ENCODE measurements at regions not wholly inside any gene's neighbourhood (a gene's known extent, or its start where the extent isn't known, plus 50 kb on each side); places are given as distances from the start of the nearest gene placed in this dataset.

GRCh38 chr22:48205161-48205560 lies 1442.7 kb downstream of the TBC1D22A start:
- DNase-seq: no peak

DNA sequence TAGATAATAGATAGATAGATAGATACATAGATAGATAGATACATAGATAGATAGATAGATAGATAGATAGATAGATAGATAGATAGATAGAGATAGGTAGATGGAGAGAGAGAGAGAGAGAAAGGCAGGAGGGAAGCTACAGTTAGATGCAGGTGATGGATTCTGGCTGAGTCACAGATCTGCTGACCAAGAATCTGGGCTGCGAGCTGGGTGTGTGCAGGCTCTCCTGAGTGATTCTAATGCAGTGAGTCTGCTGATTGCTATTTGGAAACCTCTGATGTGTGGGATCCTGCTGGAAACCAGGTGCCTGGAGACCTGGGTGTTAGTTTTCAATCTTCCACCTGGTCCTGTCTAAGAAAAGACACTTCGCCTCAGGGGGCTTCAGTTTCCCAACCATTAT lies 1441.8 kb downstream of the TBC1D22A start:
- peak; percentile 37 for DNase-seq

DNA sequence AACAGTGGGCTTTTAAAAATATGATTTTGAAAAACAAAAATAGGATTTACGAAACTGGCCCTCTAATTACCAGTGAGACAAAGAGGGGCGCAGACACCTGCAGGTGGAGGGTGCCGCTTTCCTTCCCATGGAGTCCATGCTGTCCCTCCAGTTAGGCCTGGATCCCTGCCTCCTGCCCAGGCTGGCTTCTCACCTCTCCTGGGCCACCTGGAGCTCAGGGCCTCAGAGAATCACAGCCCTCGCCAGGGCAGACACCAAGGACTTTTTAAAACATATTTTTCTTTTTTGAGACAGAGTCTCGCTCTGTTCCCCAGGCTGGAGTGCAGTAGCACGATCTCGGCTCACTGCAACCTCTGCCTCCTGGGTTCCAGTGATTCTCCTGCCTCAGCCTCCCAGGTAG lies 1437.2 kb downstream of the TBC1D22A start:
- peak; percentile 27 for DNase-seq

DNA sequence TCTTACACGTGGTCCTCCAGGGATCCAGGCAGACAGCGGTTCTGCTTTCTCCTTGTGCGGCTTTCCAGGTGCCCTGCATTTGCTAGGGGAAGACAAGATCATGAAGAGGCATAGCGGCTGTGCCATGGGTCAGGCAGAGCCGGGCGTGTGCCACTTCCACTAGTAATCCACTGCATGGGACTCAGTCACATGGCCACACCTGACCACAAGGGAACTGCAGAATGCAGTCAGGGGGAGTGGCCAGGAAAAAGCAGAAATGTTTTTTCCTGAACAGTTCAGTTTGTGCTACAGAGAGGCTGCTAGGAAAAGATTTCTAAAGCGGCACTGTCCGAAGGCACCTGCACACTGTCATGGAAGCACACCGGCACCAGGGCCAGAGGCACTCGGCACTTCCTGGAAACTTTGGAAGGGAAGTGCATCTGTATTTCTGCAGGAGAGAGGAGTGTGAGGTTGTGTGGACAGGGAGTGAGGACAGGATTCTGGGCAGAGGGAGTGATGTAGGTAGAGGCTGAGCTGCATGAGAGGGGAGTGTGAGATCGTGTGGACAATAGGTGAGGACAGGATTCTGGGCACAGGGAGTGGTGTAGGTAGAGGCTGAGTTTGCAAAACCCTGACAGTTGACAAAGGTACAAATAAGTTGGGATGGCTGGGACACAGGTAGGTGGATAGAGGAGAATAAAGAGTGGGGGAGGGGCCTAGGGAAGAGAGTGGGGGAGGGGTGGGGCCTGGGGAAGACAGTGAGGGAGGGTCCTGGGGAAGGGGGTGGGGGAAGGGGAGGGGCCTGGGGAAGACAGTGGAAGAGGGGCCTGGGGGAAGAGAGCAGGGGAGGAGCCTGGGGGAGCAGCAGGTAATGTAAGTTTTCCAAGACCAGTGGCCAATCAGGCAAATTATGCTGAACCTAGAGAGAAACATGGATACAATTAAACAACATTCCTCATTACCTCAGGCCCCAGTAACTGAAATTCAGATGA lies 1436.3 kb downstream of the TBC1D22A start:
- no peak for DNase-seq

DNA sequence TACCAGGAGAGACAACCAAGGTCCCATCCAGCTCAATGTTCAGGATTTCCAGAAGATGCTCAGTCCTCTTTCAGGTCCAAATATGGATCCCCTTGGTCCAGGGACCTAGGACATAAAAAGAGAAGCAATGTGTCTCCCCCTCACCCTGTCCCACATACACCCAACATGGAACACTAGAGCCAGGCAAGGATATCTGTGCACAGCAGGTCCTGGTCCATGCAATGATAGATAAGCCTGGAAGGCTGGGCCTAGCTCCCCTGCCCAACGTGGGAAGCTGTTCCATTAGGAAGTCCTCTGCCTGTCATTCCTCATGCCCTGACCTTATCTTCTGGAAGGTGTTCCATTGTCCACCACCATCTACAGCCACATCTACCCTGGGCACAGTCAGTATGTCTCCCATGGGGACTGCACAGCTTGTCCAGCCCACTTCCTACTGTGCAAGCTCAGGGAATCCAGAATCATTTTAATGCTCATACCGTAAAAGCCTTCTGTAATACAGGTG lies 1434.8 kb downstream of the TBC1D22A start:
- DNase-seq: peak; percentile 47

DNA sequence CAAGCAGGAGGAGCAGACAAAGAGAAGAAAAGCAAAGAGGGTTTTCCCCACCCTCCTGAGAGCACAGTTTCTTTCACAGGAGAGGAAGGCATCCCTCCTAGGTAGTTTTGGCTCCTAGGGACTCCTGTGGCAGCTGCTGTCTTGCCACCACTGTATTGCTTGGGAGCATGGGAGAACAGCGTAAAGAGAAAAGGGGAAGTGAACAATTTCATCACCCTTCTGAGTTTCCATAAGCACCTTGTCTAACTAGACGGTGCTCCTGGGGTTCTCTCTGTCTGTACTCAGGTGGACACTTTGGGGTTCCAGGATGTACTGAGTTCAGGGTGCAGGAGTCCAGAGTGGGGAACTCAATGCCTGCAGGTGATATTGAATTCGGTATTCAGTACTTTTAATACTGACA lies 1430.5 kb downstream of the TBC1D22A start:
- DNase-seq: peak; percentile 2

GRCh38 chr22:48192071-48192470 lies 1429.6 kb downstream of the TBC1D22A start:
- no peak for DNase-seq

DNA sequence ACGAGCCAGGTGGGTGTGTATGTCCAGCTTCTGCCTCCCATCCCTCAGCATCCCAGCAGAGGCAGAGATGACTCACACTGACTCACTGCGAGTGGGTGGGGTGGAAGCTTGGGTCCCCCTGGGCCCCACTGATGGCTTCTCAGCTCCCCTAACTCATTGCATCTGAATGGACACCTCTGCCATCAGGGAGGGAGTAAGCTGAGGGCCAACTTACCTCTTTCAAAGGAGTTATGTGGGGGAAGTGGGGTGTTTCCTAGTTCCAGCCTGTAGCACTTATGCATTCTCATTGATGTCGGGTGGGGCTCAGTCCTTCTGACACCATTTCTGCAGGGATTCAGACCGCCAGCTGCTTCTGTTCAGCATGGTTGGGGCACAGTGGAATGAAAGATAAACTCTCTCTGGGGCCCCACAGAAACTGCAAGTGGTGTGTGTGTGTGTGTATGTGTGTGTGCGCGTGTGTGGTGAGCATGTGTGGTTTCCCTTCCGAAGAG lies 1425.8 kb downstream of the TBC1D22A start:
- DNase-seq: no peak

DNA sequence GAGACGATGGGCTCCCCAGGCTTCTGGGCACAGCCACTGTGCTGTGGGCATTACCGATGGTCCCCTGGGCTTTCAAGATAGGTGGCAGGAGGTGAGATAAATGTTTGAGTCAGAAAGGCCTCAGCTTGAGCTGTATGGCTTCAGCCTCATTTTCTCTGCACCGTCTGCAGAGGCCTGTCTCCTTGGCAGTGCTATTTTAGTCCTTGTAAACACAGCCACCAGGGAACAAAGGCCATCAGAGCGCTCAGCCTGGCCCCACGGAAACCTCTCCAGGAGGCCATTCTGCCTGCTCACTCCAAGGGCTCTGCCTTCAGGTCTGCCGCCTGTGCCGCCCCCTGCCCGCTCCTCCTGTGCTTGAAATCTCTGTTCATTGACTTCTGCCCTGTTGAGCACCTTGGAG lies 1424.9 kb downstream of the TBC1D22A start:
- no peak for DNase-seq

DNA sequence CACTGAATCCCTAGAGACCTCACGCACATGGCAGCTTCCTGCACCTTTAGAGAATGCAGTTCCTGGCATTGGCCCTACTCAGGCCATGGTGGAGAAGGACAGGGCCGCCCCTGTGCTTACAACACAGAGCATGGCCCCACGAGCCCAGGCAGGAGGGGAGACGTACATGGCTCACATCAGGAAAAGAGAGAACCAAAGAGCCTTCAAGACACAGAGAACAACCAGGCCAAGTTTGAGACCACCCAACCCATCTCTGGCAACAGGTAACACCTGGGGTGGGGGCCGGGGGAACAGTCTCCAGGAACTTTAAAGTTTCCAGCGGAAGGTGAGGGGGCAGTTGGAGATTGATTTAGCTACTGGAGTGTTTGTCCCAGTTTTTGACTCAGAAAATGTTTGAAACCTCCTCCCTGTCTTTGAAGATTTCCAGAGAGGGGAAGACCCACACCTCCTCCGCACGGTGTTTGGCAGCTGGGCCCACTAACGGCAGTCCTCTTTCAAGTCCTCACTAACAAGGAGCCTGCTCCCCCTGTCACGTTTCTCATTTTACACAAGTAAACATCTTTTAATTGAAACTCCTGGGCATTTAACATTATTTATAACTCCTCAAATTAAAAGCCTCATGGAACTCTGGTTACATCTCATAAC lies 1423.8 kb downstream of the TBC1D22A start:
- DNase-seq: no peak

DNA sequence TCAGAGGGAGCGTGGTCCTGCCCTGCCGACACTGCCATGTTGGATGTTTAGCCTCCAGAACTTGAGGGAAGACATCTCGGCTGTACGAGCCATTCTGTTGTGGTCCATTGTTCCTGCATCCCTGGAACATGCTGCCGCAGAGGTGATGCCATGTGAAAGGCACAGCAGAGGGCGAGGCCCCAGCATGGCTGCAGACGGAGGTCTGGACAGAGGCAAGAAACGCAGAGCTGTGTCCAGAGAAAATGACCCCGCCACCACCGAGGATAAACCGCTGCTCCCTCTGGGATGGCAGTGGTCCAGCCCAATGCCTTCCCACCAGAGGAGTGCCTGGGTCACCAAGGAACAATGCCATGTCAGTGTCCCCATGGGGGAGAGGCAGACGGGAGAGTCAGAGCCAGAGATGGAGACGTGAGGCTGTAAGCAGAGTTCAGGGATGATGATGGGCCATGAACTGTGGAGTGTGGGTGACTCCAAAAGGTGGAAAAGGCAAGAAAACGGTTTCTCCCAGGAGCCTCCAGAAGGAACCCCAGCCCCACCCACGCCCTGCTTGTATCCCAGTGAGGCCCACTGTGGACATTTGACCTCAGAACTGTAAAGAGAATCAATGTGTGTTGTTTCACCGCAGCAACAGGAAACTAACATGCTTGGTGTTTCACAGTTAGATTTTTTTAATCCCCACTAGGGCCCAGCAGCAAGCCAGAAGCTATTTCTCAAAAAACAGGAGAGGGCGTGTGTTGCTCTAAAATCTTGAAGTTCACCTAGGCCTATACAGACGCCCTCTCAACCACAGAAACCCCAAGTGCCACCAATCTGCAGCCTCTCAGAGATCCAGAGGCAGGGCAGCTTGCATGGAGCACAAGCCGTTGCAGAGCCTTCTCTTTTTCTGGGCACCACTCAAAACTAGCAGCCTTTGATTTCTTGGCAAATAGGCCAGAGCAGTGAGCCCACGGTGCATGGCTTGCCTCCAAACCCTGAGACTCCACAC lies 1422.9 kb downstream of the TBC1D22A start:
- DNase-seq: no peak

GRCh38 chr22:48182846-48183805 lies 1420.7 kb downstream of the TBC1D22A start:
- DNase-seq: no peak

DNA sequence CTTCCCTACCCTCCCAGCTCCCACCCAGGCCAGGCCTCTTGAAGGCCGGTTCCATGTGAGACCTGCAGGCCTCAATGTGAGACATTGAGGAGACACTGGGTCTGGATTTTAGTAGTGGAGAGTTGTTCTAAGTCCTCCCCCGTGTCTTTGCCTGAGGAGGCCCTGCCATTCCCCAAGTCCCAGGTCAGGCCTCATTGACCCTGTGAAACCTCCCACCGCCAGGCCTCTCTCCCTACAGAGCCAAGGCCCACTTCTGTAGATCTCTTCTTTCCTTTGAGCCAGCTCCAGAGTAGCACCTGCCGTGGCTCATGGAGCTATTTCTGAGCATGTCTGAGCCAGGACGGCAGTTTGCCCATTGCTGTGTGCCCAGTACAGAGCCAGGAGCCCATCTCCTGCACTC lies 1419.6 kb downstream of the TBC1D22A start:
- no peak for DNase-seq

DNA sequence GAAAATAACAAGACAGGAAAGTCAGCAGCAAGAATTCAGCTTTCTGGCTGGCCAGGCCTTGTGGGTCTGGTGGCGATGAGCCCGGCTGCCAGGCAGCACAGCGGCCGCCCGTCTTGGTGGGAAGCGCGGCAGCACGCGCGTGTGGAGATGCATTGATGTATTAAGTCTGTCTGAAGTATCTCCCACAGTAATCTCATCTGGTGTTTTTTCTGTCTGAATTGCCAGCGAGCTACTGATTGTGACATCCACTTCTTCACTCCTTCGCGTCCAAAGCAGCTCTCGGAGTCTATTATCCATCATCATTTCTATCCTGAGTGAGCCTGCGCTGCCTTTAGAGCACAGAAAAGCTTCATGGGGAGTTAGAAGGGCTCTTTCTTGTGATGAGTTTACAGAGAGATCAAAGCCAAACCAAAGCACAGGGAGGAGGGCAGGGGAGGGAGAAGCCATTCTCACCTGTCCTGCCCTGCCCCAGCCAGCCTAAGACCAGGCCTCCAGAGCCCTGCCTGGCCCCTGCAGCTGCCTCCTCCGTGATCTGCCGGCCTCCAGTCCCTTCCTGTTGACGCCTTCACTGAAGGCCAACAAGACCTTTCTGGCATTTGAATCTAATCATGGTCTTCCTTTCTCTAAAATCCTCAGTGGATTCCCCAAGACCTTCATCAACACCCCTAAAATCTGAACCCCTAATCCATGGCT lies 1419.0 kb downstream of the TBC1D22A start:
- DNase-seq: no peak

DNA sequence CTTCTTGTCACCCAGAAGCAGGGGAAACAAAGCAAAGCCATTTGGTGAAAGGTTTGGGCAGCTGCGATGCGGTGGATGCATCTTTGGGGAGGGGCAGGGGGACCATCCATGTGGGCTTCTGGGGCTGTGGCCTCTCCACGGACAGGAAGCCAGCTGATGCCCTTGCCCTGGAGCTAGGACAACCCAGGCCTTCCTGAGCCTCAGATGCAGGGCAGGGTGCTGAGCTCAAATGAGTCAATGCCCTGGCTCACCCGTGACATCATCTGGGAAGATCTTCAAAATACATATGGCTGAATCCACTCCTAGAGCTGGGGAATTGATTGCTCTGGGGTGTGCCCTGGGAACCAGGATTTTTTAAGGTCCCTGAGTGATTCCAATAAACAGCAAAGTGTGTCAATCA lies 1418.2 kb downstream of the TBC1D22A start:
- no peak for DNase-seq

- no peak for DNase-seq
These were observed 1417.4 kb downstream of the TBC1D22A start for GRCh38 chr22:48179571-48180546.

GRCh38 chr22:48178536-48178935 lies 1416.1 kb downstream of the TBC1D22A start:
- DNase-seq: no peak

GRCh38 chr22:48177631-48178030 lies 1415.2 kb downstream of the TBC1D22A start:
- DNase-seq: no peak

GRCh38 chr22:48175721-48176120 lies 1413.3 kb downstream of the TBC1D22A start:
- DNase-seq: no peak
